ENCODE measurements at regions not wholly inside any gene's neighbourhood (a gene's known extent, or its start where the extent isn't known, plus 50 kb on each side); places are given as distances from the start of the nearest gene placed in this dataset.
"Not testable (repeated sequence)": the region's sequence is repeated elsewhere in the genome, so short reads cannot be mapped to it uniquely, and the experiment has no call there.

DNA sequence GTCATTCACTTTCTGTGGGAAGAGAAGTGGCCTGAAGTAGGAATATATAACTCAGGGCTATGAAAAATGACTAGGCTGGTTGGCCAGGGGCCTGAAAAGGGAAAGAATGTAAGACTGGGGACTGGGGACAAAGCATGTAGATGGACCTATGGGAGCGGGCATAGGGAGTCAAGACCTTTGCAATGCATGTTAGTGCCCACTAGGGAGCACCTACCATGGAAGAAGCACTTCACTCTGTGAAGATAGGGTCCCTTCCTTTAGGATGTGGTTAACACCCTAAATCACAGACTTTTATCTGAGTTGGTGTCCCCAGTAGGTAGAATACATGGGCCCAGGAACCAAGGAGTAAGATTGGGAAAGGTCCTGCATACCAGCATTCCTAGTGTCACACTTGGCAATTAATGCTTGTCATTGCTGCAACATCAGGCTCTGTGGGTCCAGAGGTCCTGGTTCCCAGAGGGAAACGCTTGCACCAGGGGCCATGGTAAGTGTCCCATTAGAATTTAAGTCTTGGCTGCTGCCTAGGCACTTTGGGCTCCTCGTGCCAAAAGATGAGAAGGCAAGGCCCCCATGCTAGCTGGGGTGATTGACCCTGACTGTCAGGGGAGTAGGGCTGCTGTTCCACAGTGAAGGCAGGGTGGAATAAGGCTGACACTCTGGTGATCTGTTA, 79.6 kb downstream of the CRYGS start:
- H3K27me3 ChIP-seq (ENCODE audit: insufficient read depth, low read length): no peaks in the 10 kb centered on the region
- H3K4me3 ChIP-seq (ENCODE audit: low read length): no peak overlapping the region
- no peaks in the 10 kb centered on the region for H3K9me3 ChIP-seq (ENCODE audit: low read depth, low read length)
- no peaks in the 10 kb centered on the region for H3K4me1 ChIP-seq (ENCODE audit: insufficient read depth, low read length)

DNA sequence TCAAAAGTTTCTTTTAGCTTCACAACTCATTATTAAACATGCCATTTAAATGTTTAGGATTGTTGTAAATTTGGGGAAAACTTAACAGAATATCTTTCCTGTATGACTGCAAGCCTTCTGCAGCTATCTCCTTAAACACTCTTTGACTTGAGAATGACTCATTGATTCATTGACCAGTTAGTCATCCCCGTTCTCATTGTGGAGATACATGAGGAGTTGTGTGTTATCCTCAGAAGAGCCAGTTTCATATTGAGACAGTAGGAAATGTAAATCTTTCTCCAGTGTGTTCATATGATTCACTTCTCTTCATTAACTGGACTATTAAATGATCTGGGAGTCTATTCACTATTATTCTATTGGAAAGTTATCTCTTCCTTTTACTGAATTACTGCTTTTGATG, 83.0 kb downstream of the CRYGS start:
- no peak overlapping the region for H3K4me3 ChIP-seq (ENCODE audit: low read length)
- H3K27me3 ChIP-seq (ENCODE audit: insufficient read depth, low read length): no peaks in the 10 kb centered on the region
- H3K4me1 ChIP-seq (ENCODE audit: insufficient read depth, low read length): no peaks in the 10 kb centered on the region
- no peaks in the 10 kb centered on the region for H3K9me3 ChIP-seq (ENCODE audit: low read depth, low read length)

DNA sequence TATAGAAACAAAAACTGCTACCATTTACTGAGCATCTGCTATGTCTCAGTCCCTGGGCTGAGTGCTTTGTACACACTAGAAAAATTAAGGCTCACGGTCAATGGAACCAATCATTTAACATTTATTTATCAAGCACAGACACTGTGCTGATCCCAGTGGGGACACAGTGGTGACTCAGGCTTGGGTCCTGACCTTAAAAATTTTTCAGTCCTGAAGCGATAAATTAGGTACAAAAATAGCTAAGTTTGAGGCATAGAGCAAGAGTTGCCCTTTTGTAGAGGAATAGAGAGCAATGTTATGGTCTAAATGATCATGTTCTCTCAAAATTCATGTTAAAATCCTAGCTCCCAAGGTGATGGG, 85.1 kb downstream of the CRYGS start:
- Histone ChIP-seq H3K27me3 (ENCODE audit: insufficient read depth, low read length) (no peaks in the 10 kb centered on the region), H3K4me3 (ENCODE audit: low read length) (no peak overlapping the region), H3K4me1 (ENCODE audit: insufficient read depth, low read length) (no peaks in the 10 kb centered on the region), H3K9me3 (ENCODE audit: low read depth, low read length) (no peaks in the 10 kb centered on the region)

GRCh38 chr3:186458306-186459107, 85.7 kb downstream of the CRYGS start:
- H3K9me3 ChIP-seq (ENCODE audit: low read depth, low read length): no peaks in the 10 kb centered on the region
- no peaks in the 10 kb centered on the region for H3K27me3 ChIP-seq (ENCODE audit: insufficient read depth, low read length)
- H3K4me1 ChIP-seq (ENCODE audit: insufficient read depth, low read length): no peaks in the 10 kb centered on the region
- H3K4me3 ChIP-seq (ENCODE audit: low read length): no peak overlapping the region

- no peak overlapping the region for H3K4me3 ChIP-seq (ENCODE audit: low read length)
- H3K9me3 ChIP-seq (ENCODE audit: low read depth, low read length): no peaks in the 10 kb centered on the region
- no peaks in the 10 kb centered on the region for H3K27me3 ChIP-seq (ENCODE audit: insufficient read depth, low read length)
- no peaks in the 10 kb centered on the region for H3K4me1 ChIP-seq (ENCODE audit: insufficient read depth, low read length)
Observed at GRCh38 chr3:186457236-186457635, 86.9 kb downstream of the CRYGS start.

GRCh38 chr3:186456731-186457191, 87.4 kb downstream of the CRYGS start:
- Histone ChIP-seq H3K27me3 (ENCODE audit: insufficient read depth, low read length) (no peaks in the 10 kb centered on the region), H3K4me1 (ENCODE audit: insufficient read depth, low read length) (no peaks in the 10 kb centered on the region), H3K9me3 (ENCODE audit: low read depth, low read length) (no peaks in the 10 kb centered on the region), H3K4me3 (ENCODE audit: low read length) (no peak overlapping the region)

DNA sequence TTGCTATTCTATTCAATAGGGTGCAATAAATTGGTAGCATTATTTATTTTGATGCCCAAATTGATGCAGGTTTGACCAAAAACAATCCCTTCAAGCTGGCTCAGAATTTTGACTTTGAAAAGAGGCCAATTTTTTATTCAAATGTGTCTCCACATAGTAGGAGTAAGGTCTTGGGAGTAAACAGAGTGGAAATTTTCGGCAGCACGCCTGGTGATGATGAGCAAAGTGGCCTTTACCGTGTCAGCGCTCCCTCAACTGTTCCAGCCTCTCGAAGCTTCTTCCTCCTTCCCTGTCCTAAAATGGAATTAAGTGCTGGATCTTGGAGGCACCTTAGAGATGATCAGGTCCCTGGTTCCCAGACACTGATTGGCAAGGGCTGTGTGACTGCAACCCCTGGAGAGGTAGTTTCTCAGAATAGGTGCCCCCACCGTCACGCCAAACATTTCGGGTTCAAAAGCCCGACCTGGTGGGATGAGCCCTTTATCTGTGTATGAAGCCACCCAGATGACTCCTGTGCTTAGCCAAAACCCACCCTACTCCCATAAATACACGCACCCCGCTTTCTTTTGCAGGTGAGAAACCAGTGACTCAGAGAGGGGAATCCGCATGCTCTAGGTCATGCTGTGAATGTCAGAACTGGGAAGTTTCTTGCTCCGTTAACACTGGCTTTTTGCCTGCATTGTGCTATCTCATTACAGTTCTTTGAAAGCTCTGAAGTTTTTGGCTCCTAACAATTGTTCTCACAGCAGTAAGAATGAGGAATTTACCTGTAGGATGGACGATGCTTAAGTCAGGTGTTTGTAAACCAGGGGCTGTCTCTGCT, 89.1 kb downstream of the CRYGS start:
- no peaks in the 10 kb centered on the region for H3K27me3 ChIP-seq (ENCODE audit: insufficient read depth, low read length)
- H3K4me1 ChIP-seq (ENCODE audit: insufficient read depth, low read length): no peaks in the 10 kb centered on the region
- H3K9me3 ChIP-seq (ENCODE audit: low read depth, low read length): no peaks in the 10 kb centered on the region
- H3K4me3 ChIP-seq (ENCODE audit: low read length): no peak overlapping the region

DNA sequence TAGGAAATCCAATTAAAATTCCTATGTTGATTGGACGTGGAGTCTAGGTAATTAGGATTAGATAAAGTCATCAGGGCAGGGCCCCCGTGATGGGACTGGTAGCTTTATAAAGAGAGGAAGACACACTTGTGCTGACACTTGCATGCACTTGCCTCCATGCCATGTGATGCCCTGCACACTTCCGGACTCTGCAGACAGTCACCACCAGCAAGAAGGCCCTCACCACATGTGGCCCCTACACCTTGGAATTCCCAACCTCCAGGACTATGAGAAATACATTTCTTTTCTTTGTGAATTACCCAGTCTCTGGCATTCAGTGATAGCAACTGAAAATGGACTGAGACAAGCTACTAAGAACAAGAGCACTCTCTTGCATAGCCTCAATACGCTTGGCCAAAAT, 90.6 kb downstream of the CRYGS start:
- Histone ChIP-seq H3K9me3 (ENCODE audit: low read depth, low read length) (no peaks in the 10 kb centered on the region), H3K27me3 (ENCODE audit: insufficient read depth, low read length) (no peaks in the 10 kb centered on the region), H3K4me3 (ENCODE audit: low read length) (no peak overlapping the region)

DNA sequence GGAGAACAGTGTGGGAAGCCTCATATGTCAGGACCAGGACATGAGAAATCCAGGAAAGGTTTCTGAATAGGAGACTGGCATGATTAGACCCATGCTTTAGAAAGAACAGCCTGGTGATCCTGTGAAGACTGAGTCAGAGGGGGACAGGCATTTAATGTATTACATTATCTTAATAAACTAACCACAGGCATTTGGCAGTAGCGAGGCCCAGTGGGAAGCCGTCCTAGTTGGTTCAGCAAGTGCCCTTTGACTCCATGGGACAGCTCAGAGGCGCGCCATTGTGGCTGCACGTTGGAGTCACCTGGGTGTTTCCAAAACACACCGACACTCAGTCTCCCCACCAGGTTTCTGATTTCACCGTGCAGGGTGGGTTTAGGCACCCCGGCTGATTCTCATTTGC, 90.5 kb upstream of the DGKG start:
- no peaks in the 10 kb centered on the region for H3K9me3 ChIP-seq (ENCODE audit: low read depth, low read length)
- H3K27me3 ChIP-seq (ENCODE audit: insufficient read depth, low read length): no peaks in the 10 kb centered on the region
- no peak overlapping the region for H3K4me3 ChIP-seq (ENCODE audit: low read length)
- no peaks in the 10 kb centered on the region for H3K4me1 ChIP-seq (ENCODE audit: insufficient read depth, low read length)

More for the DNA sequence above, 90.6 kb downstream of the CRYGS start:
- H3K4me1 ChIP-seq (ENCODE audit: insufficient read depth, low read length): no peaks in the 10 kb centered on the region

DNA sequence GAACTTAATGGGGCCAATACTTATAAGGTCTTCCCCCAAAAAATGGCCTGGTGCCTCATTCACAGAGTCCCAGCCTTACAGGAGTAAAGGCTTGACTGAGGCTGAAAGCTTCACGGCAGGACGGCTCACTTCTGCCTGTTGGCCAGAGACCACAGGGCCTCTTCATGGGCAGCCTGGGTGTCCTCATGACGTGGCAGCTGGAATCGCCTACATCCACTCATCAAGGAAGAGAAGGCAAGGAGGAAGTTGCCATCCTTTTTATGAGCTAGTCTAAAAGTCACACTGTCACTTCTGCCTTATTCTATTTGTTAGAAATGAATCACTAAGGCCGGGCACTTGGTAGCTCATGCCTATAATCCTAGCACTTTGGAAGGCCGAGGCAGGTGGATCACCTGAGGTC, 89.3 kb upstream of the DGKG start:
- no peak overlapping the region for H3K4me3 ChIP-seq (ENCODE audit: low read length)
- H3K9me3 ChIP-seq (ENCODE audit: low read depth, low read length): no peaks in the 10 kb centered on the region
- H3K27me3 ChIP-seq (ENCODE audit: insufficient read depth, low read length): no peaks in the 10 kb centered on the region
- H3K4me1 ChIP-seq (ENCODE audit: insufficient read depth, low read length): no peaks in the 10 kb centered on the region

- H3K27me3 ChIP-seq (ENCODE audit: insufficient read depth, low read length): no peaks in the 10 kb centered on the region
- no peak overlapping the region for H3K4me3 ChIP-seq (ENCODE audit: low read length)
- no peaks in the 10 kb centered on the region for H3K4me1 ChIP-seq (ENCODE audit: insufficient read depth, low read length)
- no peaks in the 10 kb centered on the region for H3K9me3 ChIP-seq (ENCODE audit: low read depth, low read length)
Observed at GRCh38 chr3:186444974-186445373, 82.9 kb upstream of the DGKG start.

GRCh38 chr3:186444288-186444687, 82.3 kb upstream of the DGKG start:
- Histone ChIP-seq H3K27me3 (ENCODE audit: insufficient read depth, low read length) (no peaks in the 10 kb centered on the region), H3K9me3 (ENCODE audit: low read depth, low read length) (no peaks in the 10 kb centered on the region), H3K4me1 (ENCODE audit: insufficient read depth, low read length) (no peaks in the 10 kb centered on the region), H3K4me3 (ENCODE audit: low read length) (no peak overlapping the region)

- not testable (repeated sequence) for H3K4me3 ChIP-seq (ENCODE audit: low read length); H3K4me1 ChIP-seq (ENCODE audit: insufficient read depth, low read length); H3K27me3 ChIP-seq (ENCODE audit: insufficient read depth, low read length); H3K9me3 ChIP-seq (ENCODE audit: low read depth, low read length)
Observed at GRCh38 chr3:186442979-186443378, 80.9 kb upstream of the DGKG start.

GRCh38 chr3:186442162-186442561, 80.1 kb upstream of the DGKG start:
- Histone ChIP-seq H3K4me3 (ENCODE audit: low read length) (no peak overlapping the region), H3K27me3 (ENCODE audit: insufficient read depth, low read length) (no peaks in the 10 kb centered on the region), H3K4me1 (ENCODE audit: insufficient read depth, low read length) (no peaks in the 10 kb centered on the region), H3K9me3 (ENCODE audit: low read depth, low read length) (no peaks in the 10 kb centered on the region)

DNA sequence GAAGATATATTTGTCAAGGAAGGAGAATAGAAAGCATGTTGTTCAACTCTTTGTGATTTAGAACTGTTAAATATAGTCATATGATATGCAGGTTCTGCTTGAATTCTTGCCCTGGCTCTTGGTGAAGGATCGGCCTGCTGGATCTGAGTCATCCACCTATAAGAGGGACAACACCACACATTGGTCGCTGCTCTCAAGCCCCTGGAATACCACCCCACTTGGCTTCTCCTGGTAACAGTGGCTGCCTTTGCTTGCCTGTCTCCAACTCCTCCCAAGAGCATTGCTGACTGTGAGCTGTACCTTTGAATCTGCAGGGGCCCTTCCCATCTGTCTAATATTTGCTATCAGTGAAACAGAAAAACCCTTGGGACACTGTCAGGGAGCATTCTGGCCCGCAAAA, 78.9 kb upstream of the DGKG start:
- Histone ChIP-seq H3K9me3 (ENCODE audit: low read depth, low read length) (no peaks in the 10 kb centered on the region), H3K4me3 (ENCODE audit: low read length) (no peak overlapping the region), H3K4me1 (ENCODE audit: insufficient read depth, low read length) (no peaks in the 10 kb centered on the region), H3K27me3 (ENCODE audit: insufficient read depth, low read length) (no peaks in the 10 kb centered on the region)
